ENCODE measurements at regions not wholly inside any gene's neighbourhood (a gene's known extent, or its start where the extent isn't known, plus 50 kb on each side); places are given as distances from the start of the nearest gene placed in this dataset.

GRCh38 chr10:33807531-33808359, 473.3 kb upstream of the NRP1 start:
- DNase-seq, result no peak

- no peak for DNase-seq
These were observed 471.4 kb upstream of the NRP1 start for GRCh38 chr10:33805831-33806230.

- no peak for DNase-seq
These were observed 470.1 kb upstream of the NRP1 start for GRCh38 chr10:33804584-33804983.

GRCh38 chr10:33803248-33803647, 468.8 kb upstream of the NRP1 start:
- DNase-seq, result no peak

GRCh38 chr10:33802566-33802965, 468.1 kb upstream of the NRP1 start:
- DNase-seq, result no peak

- no peak for DNase-seq
These were observed 467.2 kb upstream of the NRP1 start for GRCh38 chr10:33801705-33802104.

GRCh38 chr10:33800986-33801385, 466.5 kb upstream of the NRP1 start:
- no peak for DNase-seq

GRCh38 chr10:33800545-33800944, 466.1 kb upstream of the NRP1 start:
- no peak for DNase-seq

- no peak for DNase-seq
These were observed 465.5 kb upstream of the NRP1 start for GRCh38 chr10:33799944-33800323.

- no peak for DNase-seq
These were observed 464.9 kb upstream of the NRP1 start for GRCh38 chr10:33799281-33799943.

GRCh38 chr10:33798754-33799153, 464.3 kb upstream of the NRP1 start:
- DNase-seq, result no peak

- DNase-seq, result no peak
These were observed 462.2 kb upstream of the NRP1 start for GRCh38 chr10:33796680-33797079.

- no peak for DNase-seq
These were observed 461.1 kb upstream of the NRP1 start for GRCh38 chr10:33795529-33795928.

- no peak for DNase-seq
These were observed 460.0 kb upstream of the NRP1 start for GRCh38 chr10:33794460-33794859.

GRCh38 chr10:33793793-33794192, 459.3 kb upstream of the NRP1 start:
- no peak for DNase-seq

- no peak for DNase-seq
These were observed 456.8 kb upstream of the NRP1 start for GRCh38 chr10:33791272-33791660.

- no peak for DNase-seq
These were observed 456.2 kb upstream of the NRP1 start for GRCh38 chr10:33790521-33791271.

GRCh38 chr10:33783557-33783956, 449.1 kb upstream of the NRP1 start:
- no peak for DNase-seq

GRCh38 chr10:33783078-33783477, 448.6 kb upstream of the NRP1 start:
- DNase-seq, result no peak

GRCh38 chr10:33781606-33782395, 447.3 kb upstream of the NRP1 start:
- DNase-seq, result no peak

- DNase-seq, result no peak
These were observed 446.5 kb upstream of the NRP1 start for GRCh38 chr10:33780961-33781360.

- no peak for DNase-seq
These were observed 442.8 kb upstream of the NRP1 start for GRCh38 chr10:33777223-33777622.

Data from NCI-H524 treated with DMSO at 0.1 percent for 48 hours (cell line).